Hematopoietic multipotent progenitor cell treated with erythropoietin and hydrocortisone succinate and interleukin-3 and kit ligand, for 6 days (in vitro differentiated cells): ENCODE measurements at regions not wholly inside any gene's neighbourhood (a gene's known extent, or its start where the extent isn't known, plus 50 kb on each side); places are given as distances from the start of the nearest gene placed in this dataset.
"Not testable (repeated sequence)": the region's sequence is repeated elsewhere in the genome, so short reads cannot be mapped to it uniquely, and the experiment has no call there.

Experiments
- DNase-seq: peaks from one replicate; pipeline ENCODE4 v3.0.0-alpha.2; 2015

GRCh38 chr1:67947114-67947513, 103.3 kb downstream of the DIRAS3 start:
- no peak for DNase-seq

- DNase-seq: no peak
These were observed 104.6 kb downstream of the DIRAS3 start for GRCh38 chr1:67945733-67946374.

DNA sequence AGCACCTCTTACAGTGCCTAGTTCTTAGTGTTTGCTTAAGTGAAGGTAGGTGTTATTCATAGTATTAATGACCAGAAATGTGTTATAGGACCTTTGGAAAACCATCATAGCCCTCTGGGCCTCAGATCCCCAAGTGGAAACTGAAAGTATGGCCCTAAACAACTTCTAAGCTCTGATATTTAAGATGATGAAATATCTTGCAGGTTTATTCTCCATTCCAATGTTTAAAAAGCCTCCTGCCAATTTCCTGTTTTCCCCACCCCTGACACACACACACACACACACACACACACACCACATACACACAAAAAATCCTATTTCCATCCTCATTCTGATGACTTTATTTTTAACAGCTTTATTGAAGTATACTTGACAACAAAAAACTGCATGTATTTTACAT, 108.2 kb downstream of the DIRAS3 start:
- DNase-seq: no peak

DNA sequence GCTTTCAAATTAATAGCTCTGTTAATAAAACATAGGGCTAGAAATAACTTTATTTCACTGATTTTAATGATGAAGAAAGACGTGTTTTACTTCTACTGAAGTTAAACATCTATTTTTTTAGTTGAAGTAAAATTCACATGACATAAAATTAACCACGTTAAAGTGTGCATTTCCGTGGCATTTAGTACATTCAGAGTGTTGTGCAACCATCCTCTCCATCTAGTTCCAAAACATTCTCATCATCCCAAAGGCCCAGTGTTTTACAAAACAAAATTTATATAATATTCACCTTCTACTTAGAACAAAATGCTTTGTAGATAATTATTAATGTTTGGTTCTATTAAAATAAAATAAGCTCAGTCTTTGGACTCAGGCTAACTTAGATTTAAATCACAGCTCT, 108.5 kb upstream of the GNG12 start:
- DNase-seq: no peak

- DNase-seq: no peak
These were observed 107.9 kb upstream of the GNG12 start for GRCh38 chr1:67941155-67941554.

- DNase-seq: no peak
These were observed 106.7 kb upstream of the GNG12 start for GRCh38 chr1:67939942-67940341.

GRCh38 chr1:67939186-67939743, 106.0 kb upstream of the GNG12 start:
- no peak for DNase-seq

GRCh38 chr1:67937651-67938050, 104.4 kb upstream of the GNG12 start:
- no peak for DNase-seq

GRCh38 chr1:67937010-67937409, 103.7 kb upstream of the GNG12 start:
- DNase-seq: no peak

GRCh38 chr1:67935560-67935959, 102.3 kb upstream of the GNG12 start:
- DNase-seq: no peak

GRCh38 chr1:67931198-67931597, 97.9 kb upstream of the GNG12 start:
- DNase-seq: no peak

DNA sequence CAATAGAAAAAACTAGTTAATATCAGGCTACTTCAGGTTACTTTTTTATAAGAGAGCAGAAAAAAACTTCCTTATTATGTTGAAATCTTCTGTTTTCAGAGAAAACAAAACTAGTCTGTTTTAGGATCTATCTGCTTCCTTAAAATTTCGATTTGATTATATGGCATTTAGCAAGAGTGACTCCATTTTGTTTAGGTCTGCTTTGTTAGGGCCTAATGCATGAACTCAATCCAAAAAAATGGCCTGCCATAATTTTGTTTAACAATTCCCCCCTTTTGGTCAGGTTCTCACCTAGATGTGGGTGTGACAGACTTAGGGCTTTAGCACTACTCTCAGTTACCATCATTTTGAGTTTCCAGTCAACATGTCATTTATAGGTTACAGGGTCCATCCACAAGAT, 89.8 kb upstream of the GNG12 start:
- DNase-seq: no peak

DNA sequence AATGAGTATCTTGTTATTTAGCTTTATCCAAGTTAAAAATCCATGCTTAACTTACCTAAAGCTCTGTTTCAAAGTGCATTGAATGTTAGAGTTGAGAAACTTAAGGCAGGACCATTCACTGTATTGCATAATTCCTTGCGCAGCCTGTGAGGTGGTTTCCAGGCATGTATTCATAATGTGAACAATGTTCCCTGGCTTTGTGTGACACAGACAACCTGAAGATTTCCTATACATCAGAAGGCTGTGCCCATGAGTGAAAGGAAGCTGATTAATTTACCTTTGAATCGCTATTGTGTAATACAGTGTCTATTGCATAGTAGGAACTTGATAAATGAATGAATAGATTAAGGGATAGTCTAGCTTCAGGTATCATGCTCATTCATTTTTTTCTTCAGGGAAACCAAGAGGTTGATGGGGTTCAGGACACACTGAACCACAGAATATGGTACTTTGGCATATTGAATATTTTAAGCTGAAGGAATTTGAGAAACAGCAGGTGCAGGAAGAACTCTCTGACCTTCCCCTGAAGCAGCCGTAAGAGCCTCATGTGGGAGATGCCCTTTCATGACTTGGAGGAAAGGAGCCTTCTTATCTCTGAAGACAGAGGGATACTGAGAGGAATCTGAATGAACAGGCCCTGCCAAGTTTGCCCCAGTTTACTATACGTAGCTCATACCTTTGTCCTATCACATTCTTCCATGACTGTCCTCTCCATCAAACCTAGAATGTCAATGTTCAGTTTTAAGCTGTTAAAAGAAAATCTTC, 88.6 kb upstream of the GNG12 start:
- DNase-seq: no peak

DNA sequence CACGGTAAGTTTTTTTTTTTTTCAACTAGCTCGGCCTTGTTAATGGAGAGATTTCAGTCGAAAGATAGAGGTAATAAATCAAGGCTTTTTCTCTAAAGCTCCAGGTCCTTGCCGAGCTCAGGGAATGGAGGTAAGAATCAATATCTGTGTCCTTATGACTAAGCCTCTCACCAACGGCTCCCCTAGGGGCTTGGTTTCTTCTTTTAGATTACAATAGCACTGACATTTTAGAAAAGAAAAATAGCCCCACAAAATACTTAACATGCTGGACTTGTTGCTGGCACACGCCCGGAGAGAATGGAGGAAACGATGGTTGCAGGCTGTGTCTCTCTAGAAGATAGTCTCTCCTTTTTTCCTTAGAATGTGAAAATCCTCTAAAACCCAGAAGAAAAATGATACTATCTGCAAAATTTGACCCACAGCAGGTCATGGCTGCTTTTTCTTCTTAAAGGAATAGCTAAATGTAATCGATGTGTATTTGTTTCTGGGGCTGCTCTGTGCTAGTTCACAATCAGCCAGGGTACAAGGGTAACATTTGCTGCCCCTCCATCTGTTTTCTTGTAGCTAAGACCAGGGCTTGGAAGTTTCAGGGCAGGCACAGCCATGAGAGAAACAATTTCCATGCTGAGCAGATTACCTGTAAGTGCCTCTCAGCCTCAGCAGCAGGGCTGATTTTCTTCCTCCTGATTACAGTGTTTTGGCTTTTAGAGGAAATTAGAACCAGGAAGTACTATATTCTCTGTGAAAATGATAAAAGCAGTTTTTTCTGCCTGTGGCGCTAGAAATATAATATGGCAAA, 86.2 kb upstream of the GNG12 start:
- DNase-seq: no peak

DNA sequence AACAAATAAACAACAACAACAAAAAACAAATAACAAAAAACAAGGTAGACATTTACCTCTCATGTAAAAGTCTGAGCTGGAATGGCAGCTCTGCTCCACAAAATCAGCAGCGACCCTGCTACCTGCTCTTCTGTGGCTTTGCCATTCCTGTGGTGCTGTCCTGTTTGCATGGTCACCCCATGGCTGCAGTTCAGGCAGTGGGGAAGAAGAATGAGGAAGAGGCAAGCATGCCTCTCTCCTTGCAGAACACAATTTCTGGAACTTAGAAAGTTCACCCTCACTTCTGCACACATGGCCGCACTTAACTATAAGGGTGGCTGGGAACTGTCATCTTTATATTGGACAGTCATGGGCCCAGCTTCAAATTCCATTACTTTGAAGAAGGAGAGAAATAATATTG, 84.8 kb upstream of the GNG12 start:
- no peak for DNase-seq

- no peak for DNase-seq
These were observed 83.7 kb upstream of the GNG12 start for GRCh38 chr1:67917006-67917405.

DNA sequence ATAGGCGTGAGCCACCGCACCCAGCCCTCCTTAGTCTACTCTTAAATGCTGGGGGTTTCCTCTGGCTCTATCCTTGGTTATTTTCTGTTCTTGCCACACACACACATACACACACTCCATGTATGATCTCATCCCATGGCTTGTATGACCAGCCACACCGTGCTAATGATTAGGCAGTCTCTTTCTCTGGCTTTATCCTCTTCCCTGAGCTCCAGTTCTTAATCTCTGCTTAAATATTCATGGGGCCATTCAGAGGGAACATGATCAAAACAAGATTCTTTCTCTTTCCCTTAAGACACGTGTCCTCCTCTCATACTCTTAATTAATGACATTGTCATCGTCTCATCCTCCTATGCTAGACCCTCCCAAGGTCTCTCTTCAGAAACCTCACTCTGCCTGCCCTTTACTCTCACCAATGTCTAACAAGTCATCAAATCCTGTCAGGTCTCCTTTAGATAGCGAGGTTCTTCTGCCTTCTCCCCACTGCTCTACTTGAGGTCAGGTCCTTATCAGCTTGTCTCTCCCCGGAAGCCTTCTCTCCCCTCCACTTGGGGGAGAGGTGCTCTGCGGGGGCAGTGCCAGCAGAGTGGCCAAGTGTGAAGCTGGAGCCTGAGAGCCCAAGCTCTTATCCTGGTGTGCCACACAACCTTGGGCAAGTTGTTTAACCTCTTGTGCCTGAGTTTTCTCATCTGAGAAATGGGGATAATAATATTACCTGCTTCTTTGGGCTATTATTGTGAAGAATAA, 83.0 kb upstream of the GNG12 start:
- no peak for DNase-seq

DNA sequence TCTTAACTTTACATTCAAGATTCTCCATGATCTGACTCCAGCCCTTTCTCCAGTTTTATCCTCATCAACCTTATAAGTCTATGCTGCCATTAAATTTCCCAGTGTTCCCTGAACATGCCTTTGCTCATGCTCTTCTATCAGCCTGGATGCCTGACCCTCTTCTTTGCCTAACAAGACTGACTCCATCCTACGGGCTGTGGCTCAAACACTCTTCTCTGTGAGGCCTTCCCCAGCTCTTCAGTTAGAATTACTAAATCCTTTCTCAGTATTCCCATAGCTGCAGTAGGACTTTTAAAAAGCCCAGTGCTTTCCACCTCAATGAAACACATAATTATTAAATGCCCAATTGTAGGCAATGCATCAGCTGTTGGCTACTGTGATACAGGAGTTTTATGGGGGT, 76.5 kb upstream of the GNG12 start:
- DNase-seq: no peak

DNA sequence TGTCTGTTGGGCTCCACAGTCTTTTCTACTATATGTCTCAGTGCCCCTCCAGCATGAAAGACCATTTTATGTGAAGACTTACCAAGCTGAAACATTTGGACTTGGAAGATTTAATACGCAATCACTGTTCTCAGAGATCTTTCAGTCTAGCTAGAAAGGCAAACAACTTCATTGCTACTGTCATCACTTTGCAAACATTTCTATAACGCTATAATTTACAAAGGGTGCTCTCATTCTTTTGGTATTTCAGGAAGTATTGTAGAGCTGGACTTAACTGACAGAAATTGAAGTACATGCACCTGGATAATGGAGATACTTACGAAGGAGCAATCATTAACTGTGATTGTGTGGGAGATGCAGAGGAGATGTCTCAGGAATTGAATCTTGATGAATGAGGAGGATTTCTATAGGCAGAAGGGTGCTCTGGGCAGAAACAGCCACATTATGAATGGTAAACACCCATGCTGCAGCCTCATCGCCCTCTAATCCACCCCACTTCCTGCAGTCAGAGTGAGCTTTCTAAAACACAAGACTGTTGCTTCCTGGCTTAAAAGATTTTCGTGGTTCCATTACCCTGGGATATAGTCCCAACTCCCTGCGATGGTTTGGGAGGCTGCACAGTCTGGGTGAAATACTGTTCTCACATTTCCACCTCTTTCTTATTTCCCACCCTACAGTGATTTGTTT, 75.1 kb upstream of the GNG12 start:
- DNase-seq: no peak

GRCh38 chr1:67907467-67907866, 74.2 kb upstream of the GNG12 start:
- DNase-seq: not testable (repeated sequence)

DNA sequence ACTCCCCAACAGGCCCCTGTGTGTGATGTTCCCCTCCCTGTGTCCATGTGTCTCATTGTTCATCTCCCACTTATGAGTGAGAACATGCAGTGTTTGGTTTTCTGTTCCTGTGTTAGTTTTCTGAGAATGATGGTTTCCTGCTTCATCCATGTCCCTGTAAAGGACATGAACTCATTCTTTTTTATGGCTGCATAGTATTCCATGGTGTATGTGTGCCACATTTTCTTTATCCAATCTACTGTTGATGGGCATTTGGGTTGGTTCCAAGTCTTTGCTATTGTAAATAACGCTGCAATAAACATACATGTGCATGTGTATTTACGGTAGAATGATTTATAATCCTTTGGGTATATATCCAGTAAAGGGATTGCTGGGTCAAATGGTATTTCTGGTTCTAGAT, 72.7 kb upstream of the GNG12 start:
- DNase-seq: not testable (repeated sequence)

GRCh38 chr1:67902546-67903223, 69.4 kb upstream of the GNG12 start:
- DNase-seq: not testable (repeated sequence)
